Astrocyte of the cerebellum (primary cell): ENCODE measurements at regions not wholly inside any gene's neighbourhood (a gene's known extent, or its start where the extent isn't known, plus 50 kb on each side); places are given as distances from the start of the nearest gene placed in this dataset.

Experiments used
- DNase-seq: peaks from one replicate; pipeline ENCODE4 v3.0.0-alpha.2; 2011; ENCODE audit warnings: low read depth
- H3K4me3 ChIP-seq: 2 replicates; pipeline ENCODE4 v1.5.1; 2011; ENCODE audit warnings: mild to moderate bottlenecking, low read depth, low read length, moderate library complexity
- CTCF ChIP-seq: IDR thresholded peaks from 2 replicates; pipeline ENCODE4 v1.5.1; 2012; ENCODE audit warnings: low read length, low read depth, moderate library complexity, mild to moderate bottlenecking; ENCODE audit errors: missing control alignments
- in situ Hi-C: cut with HindIII; loops from 2 replicates; pipeline ENCODE4 v1.10.0; 2017; ENCODE audit warnings: low sequenced_read_pairs

GRCh38 chr3:6439226-6439625, 421.7 kb upstream of the GRM7 start:
- no peak overlapping the region for H3K4me3 ChIP-seq
- TF ChIP-seq CTCF, result no peak
- no peak for DNase-seq
- in situ Hi-C loops, result no loop called here

GRCh38 chr3:6439824-6440223, 421.1 kb upstream of the GRM7 start:
- no peak overlapping the region for H3K4me3 ChIP-seq
- TF ChIP-seq CTCF, result no peak
- in situ Hi-C loops, result no loop called here
- DNase-seq, result no peak

GRCh38 chr3:6444888-6445658, 415.8 kb upstream of the GRM7 start:
- no peak for DNase-seq
- H3K4me3 ChIP-seq, result no peak overlapping the region
- in situ Hi-C loops, result no loop called here
- no peak for TF ChIP-seq CTCF

- H3K4me3 ChIP-seq, result no peak overlapping the region
- no peak for DNase-seq
- in situ Hi-C loops, result no loop called here
- no peak for TF ChIP-seq CTCF
Observed at GRCh38 chr3:6447166-6447801, 413.6 kb upstream of the GRM7 start.

GRCh38 chr3:6448011-6448410, 412.9 kb upstream of the GRM7 start:
- in situ Hi-C loops, result no loop called here
- no peak for TF ChIP-seq CTCF

GRCh38 chr3:6449099-6449498, 411.8 kb upstream of the GRM7 start:
- no peak overlapping the region for H3K4me3 ChIP-seq
- DNase-seq, result no peak
- no peak for TF ChIP-seq CTCF
- in situ Hi-C loops, result no loop called here

More at GRCh38 chr3:6448011-6448410, 412.9 kb upstream of the GRM7 start:
- H3K4me3 ChIP-seq, result no peak overlapping the region
- DNase-seq, result no peak
